ENCODE measurements at regions not wholly inside any gene's neighbourhood (a gene's known extent, or its start where the extent isn't known, plus 50 kb on each side); places are given as distances from the start of the nearest gene placed in this dataset.

- Histone ChIP-seq H3K9me3 (ENCODE audit: insufficient read depth, low read depth, low read length) (peaks cover 13% of the 10 kb centered on the region), H3K4me1 (ENCODE audit: insufficient read depth, low read length) (no peaks in the 10 kb centered on the region), H3K27me3 (ENCODE audit: insufficient read depth, low read length) (no peaks in the 10 kb centered on the region), H3K79me2 (ENCODE audit: insufficient read depth, low read length) (no peaks in the 10 kb centered on the region), H3K9ac (ENCODE audit: low read length) (no peak overlapping the region), H4K20me1 (ENCODE audit: insufficient read depth, low read length) (no peaks in the 10 kb centered on the region), H3K4me3 (ENCODE audit: insufficient read depth, low read depth, low read length) (no peak overlapping the region), H3K36me3 (ENCODE audit: insufficient read depth, low read length) (no peaks in the 10 kb centered on the region), H3K27ac (ENCODE audit: low read depth, low read length) (no peak overlapping the region), H2AFZ (ENCODE audit: low read depth, low read length) (no peak overlapping the region), H3K4me2 (ENCODE audit: low read length) (no peak overlapping the region)
- peak overlapping the region; percentile 51 for H3K27ac Mint-ChIP-seq (ENCODE audit: unreplicated experiment)
- H3K4me1 Mint-ChIP-seq (ENCODE audit: low read depth, unreplicated experiment), result peaks cover 2% of the 10 kb centered on the region
- H3K4me3 Mint-ChIP-seq (ENCODE audit: unreplicated experiment), result no peak overlapping the region
- DNase-seq (ENCODE audit: low read depth) (no peak), FAIRE-seq (no peak)
- H3K36me3 Mint-ChIP-seq (ENCODE audit: low read depth, unreplicated experiment), result peaks cover 42% of the 10 kb centered on the region
- TF ChIP-seq EZH2 (IDR thresholded peaks at IDR 0.05; ENCODE audit: insufficient read depth, low read length), result no peak
- no peak for TF ChIP-seq CTCF (IDR thresholded peaks at IDR 0.05; ENCODE audit: insufficient read depth, low read depth, low read length)
- no peaks in the 10 kb centered on the region for H3K27me3 Mint-ChIP-seq (ENCODE audit: low read depth, unreplicated experiment)
- peaks cover 21% of the 10 kb centered on the region for H3K9me3 Mint-ChIP-seq (ENCODE audit: unreplicated experiment)
These were observed 89.4 kb downstream of the SLC25A15 start for GRCh38 chr13:40878823-40879222.
